ENCODE measurements at regions not wholly inside any gene's neighbourhood (a gene's known extent, or its start where the extent isn't known, plus 50 kb on each side); places are given as distances from the start of the nearest gene placed in this dataset.
A peak's percentile ranks its signal among the peaks of the same experiment; 100 is the strongest.

- no peak overlapping the region for H4K91ac ChIP-seq (ENCODE audit: insufficient read length, low read depth, low read length)
- Mint-ChIP-seq H3K9me3 (no peaks in the 10 kb centered on the region), H3K4me3 (no peak overlapping the region), H3K36me3 (ENCODE audit: insufficient read depth in 1 of 3, low read depth in 3 of 3) (no peaks in the 10 kb centered on the region), H3K4me1 (peaks cover 16 to 25% of the 10 kb centered on the region in 2 experiments), H3K27ac (peak overlapping the region in 2 of 3 experiments; percentile 3 to 23; a peak in 2 of 7 replicates), H3K27me3 (ENCODE audit: low read depth) (peaks cover 3% of the 10 kb centered on the region)
- H2BK15ac ChIP-seq (ENCODE audit: low read depth, low read length), result no peak overlapping the region
- no peaks in the 10 kb centered on the region for H3K23me2 ChIP-seq (ENCODE audit: insufficient read length, low read depth, low read length, poor library complexity, severe bottlenecking)
- H3K23ac ChIP-seq (ENCODE audit: insufficient read length, low read depth, low read length), result no peak overlapping the region
- no peak overlapping the region for H3K27ac ChIP-seq (ENCODE audit: insufficient read length, low read depth, low read length)
- H2AK5ac ChIP-seq (ENCODE audit: insufficient read length, low read length), result no peak overlapping the region
- peak overlapping the region; percentile 26 for H2BK20ac ChIP-seq (ENCODE audit: low read depth, low read length, poor library complexity, severe bottlenecking)
- no peak overlapping the region for H2BK12ac ChIP-seq (ENCODE audit: insufficient read length, low read depth, low read length)
- H4K20me1 ChIP-seq (ENCODE audit: control insufficient read depth, insufficient read depth, insufficient read length), result no peaks in the 10 kb centered on the region
- H2AFZ ChIP-seq (ENCODE audit: low read length), result no peak overlapping the region
- no peak overlapping the region for H3K4ac ChIP-seq (ENCODE audit: low read depth, low read length)
- no peak overlapping the region for H3K18ac ChIP-seq (ENCODE audit: insufficient read length, low read depth, low read length)
- no peak overlapping the region for H4K8ac ChIP-seq (replicated peaks; ENCODE audit: insufficient read length, low read depth, low read length)
- no peak overlapping the region for H3K56ac ChIP-seq (ENCODE audit: insufficient read length, low read depth, low read length)
- no peak overlapping the region for H2BK5ac ChIP-seq (ENCODE audit: insufficient read length, low read length)
- H3K79me1 ChIP-seq (ENCODE audit: insufficient read depth, low read depth, low read length, poor library complexity, severe bottlenecking), result no peaks in the 10 kb centered on the region
- DNase-seq, result no peak
- H3K27me3 ChIP-seq (ENCODE audit: insufficient read depth, low read length), result no peaks in the 10 kb centered on the region
- H3K4me2 ChIP-seq (ENCODE audit: insufficient read depth, insufficient read length, low read length), result no peak overlapping the region
- no CpG with 5 or more reads among the region's 6 CpGs for WGBS (ENCODE audit: extremely low coverage, insufficient read length, low lambda C conversion rate)
- no peaks in the 10 kb centered on the region for H3K9me3 ChIP-seq (ENCODE audit: control insufficient read depth, low read depth, low read length)
- H3T11ph ChIP-seq (ENCODE audit: low read length), result no peak overlapping the region
- H4K5ac ChIP-seq (ENCODE audit: insufficient read length, low read depth, low read length), result no peak overlapping the region
- no peak overlapping the region for H2BK120ac ChIP-seq (ENCODE audit: low read depth, low read length, poor library complexity, severe bottlenecking)
- no peaks in the 10 kb centered on the region for H3K4me1 ChIP-seq (ENCODE audit: insufficient read depth, low read length)
- H3K14ac ChIP-seq (ENCODE audit: insufficient read depth, low read length), result no peak overlapping the region
- H3K79me2 ChIP-seq (ENCODE audit: insufficient read depth, low read length), result no peaks in the 10 kb centered on the region
- H3K9ac ChIP-seq (ENCODE audit: extremely low read depth, insufficient read length, low read length), result no peak overlapping the region
- TF ChIP-seq CTCF (conservative IDR thresholded peaks at IDR 0.05), result no peak
These were observed 90.0 kb downstream of the IGSF1 start for GRCh38 chrX:131199091-131199490.

Data from H9 (cell line).